HG03064 (cell line): ENCODE measurements at regions not wholly inside any gene's neighbourhood (a gene's known extent, or its start where the extent isn't known, plus 50 kb on each side); places are given as distances from the start of the nearest gene placed in this dataset.

Source experiments
- ATAC-seq: cut with Tn5 transposase; IDR thresholded peaks from one replicate; pipeline ENCODE4 v1.9.1; 2021; ENCODE audit warnings: low read depth; ENCODE audit not compliant: unreplicated experiment

- ATAC-seq: no peak
These were observed 229.9 kb downstream of the RPS24 start for GRCh38 chr10:78263521-78263988.

- no peak for ATAC-seq
These were observed 230.7 kb downstream of the RPS24 start for GRCh38 chr10:78264361-78264760.

GRCh38 chr10:78266741-78267469 is 233.2 kb downstream of the RPS24 start:
- no peak for ATAC-seq

- ATAC-seq: no peak
These were observed 233.9 kb downstream of the RPS24 start for GRCh38 chr10:78267598-78267997.

- no peak for ATAC-seq
These were observed 235.4 kb downstream of the RPS24 start for GRCh38 chr10:78269060-78269459.

GRCh38 chr10:78272329-78272728 is 238.7 kb downstream of the RPS24 start:
- ATAC-seq: no peak

- no peak for ATAC-seq
These were observed 240.8 kb downstream of the RPS24 start for GRCh38 chr10:78274491-78274890.

- no peak for ATAC-seq
These were observed 242.5 kb downstream of the RPS24 start for GRCh38 chr10:78276139-78276538.

GRCh38 chr10:78277314-78278057 is 243.8 kb downstream of the RPS24 start:
- ATAC-seq: no peak

GRCh38 chr10:78278058-78278404 is 244.4 kb downstream of the RPS24 start:
- no peak for ATAC-seq

- no peak for ATAC-seq
These were observed 246.1 kb downstream of the RPS24 start for GRCh38 chr10:78279756-78280155.

- ATAC-seq: no peak
These were observed 246.9 kb downstream of the RPS24 start for GRCh38 chr10:78280604-78281003.

- no peak for ATAC-seq
These were observed 248.0 kb downstream of the RPS24 start for GRCh38 chr10:78281627-78282026.

GRCh38 chr10:78283069-78283682 is 249.5 kb downstream of the RPS24 start:
- no peak for ATAC-seq

GRCh38 chr10:78284381-78284780 is 250.7 kb downstream of the RPS24 start:
- no peak for ATAC-seq

- ATAC-seq: no peak
These were observed 251.6 kb downstream of the RPS24 start for GRCh38 chr10:78285226-78285625.

GRCh38 chr10:78286186-78286585 is 252.5 kb downstream of the RPS24 start:
- ATAC-seq: no peak

GRCh38 chr10:78286668-78287067 is 253.0 kb downstream of the RPS24 start:
- no peak for ATAC-seq

GRCh38 chr10:78287618-78288017 is 254.0 kb downstream of the RPS24 start:
- ATAC-seq: no peak

GRCh38 chr10:78288663-78289062 is 255.0 kb downstream of the RPS24 start:
- ATAC-seq: no peak

GRCh38 chr10:78290131-78290750 is 256.6 kb downstream of the RPS24 start:
- no peak for ATAC-seq
